ENCODE measurements at regions not wholly inside any gene's neighbourhood (a gene's known extent, or its start where the extent isn't known, plus 50 kb on each side); places are given as distances from the start of the nearest gene placed in this dataset.

GRCh38 chr1:232196042-232196441 lies 433.9 kb downstream of the SIPA1L2 start:
- H3K36me3 ChIP-seq (replicated peaks) = no peaks in the 10 kb centered on the region
- H3K27me3 ChIP-seq (replicated peaks) = no peaks in the 10 kb centered on the region
- no peak overlapping the region for H3K4me3 ChIP-seq (ENCODE audit: low read depth, low read length)
- H3K27ac ChIP-seq = no peak overlapping the region
- no peak for DNase-seq
- no peak for TF ChIP-seq CTCF (IDR thresholded peaks at IDR 0.05; ENCODE audit: low read depth, low read length, missing control alignments)
- in situ Hi-C loops (cut with HindIII; ENCODE audit: low pct_ligation_motif_present, low sequenced_read_pairs) = no loop called here

- no peak for TF ChIP-seq CTCF (IDR thresholded peaks at IDR 0.05; ENCODE audit: low read depth, low read length, missing control alignments)
- Histone ChIP-seq H3K36me3 (replicated peaks) (no peaks in the 10 kb centered on the region), H3K27ac (no peak overlapping the region), H3K4me3 (ENCODE audit: low read depth, low read length) (no peak overlapping the region), H3K27me3 (replicated peaks) (no peaks in the 10 kb centered on the region)
- DNase-seq = no peak
- in situ Hi-C loops (cut with HindIII; ENCODE audit: low pct_ligation_motif_present, low sequenced_read_pairs) = no loop called here
Measured at GRCh38 chr1:232194424-232194823, 435.5 kb downstream of the SIPA1L2 start.

GRCh38 chr1:232193451-232193783 lies 436.5 kb downstream of the SIPA1L2 start:
- TF ChIP-seq CTCF (IDR thresholded peaks at IDR 0.05; ENCODE audit: low read depth, low read length, missing control alignments) = no peak
- no peaks in the 10 kb centered on the region for H3K36me3 ChIP-seq (replicated peaks)
- no peak overlapping the region for H3K27ac ChIP-seq
- no peak for DNase-seq
- H3K4me3 ChIP-seq (ENCODE audit: low read depth, low read length) = no peak overlapping the region
- in situ Hi-C loops (cut with HindIII; ENCODE audit: low pct_ligation_motif_present, low sequenced_read_pairs) = no loop called here
- H3K27me3 ChIP-seq (replicated peaks) = no peaks in the 10 kb centered on the region

- no peak overlapping the region for H3K27ac ChIP-seq
- no peak overlapping the region for H3K4me3 ChIP-seq (ENCODE audit: low read depth, low read length)
- H3K27me3 ChIP-seq (replicated peaks) = no peaks in the 10 kb centered on the region
- in situ Hi-C loops (cut with HindIII; ENCODE audit: low pct_ligation_motif_present, low sequenced_read_pairs) = no loop called here
- DNase-seq = peak; percentile 32
- no peak for TF ChIP-seq CTCF (IDR thresholded peaks at IDR 0.05; ENCODE audit: low read depth, low read length, missing control alignments)
- no peaks in the 10 kb centered on the region for H3K36me3 ChIP-seq (replicated peaks)
Measured at GRCh38 chr1:232192781-232193450, 437.0 kb downstream of the SIPA1L2 start.

GRCh38 chr1:232191560-232191959 lies 438.4 kb downstream of the SIPA1L2 start:
- Histone ChIP-seq H3K36me3 (replicated peaks) (no peaks in the 10 kb centered on the region), H3K27ac (no peak overlapping the region), H3K27me3 (replicated peaks) (no peaks in the 10 kb centered on the region), H3K4me3 (ENCODE audit: low read depth, low read length) (no peak overlapping the region)
- TF ChIP-seq CTCF (IDR thresholded peaks at IDR 0.05; ENCODE audit: low read depth, low read length, missing control alignments) = no peak
- no peak for DNase-seq
- in situ Hi-C loops (cut with HindIII; ENCODE audit: low pct_ligation_motif_present, low sequenced_read_pairs) = no loop called here

- DNase-seq = no peak
- H3K27me3 ChIP-seq (replicated peaks) = no peaks in the 10 kb centered on the region
- no peak overlapping the region for H3K27ac ChIP-seq
- H3K4me3 ChIP-seq (ENCODE audit: low read depth, low read length) = no peak overlapping the region
- in situ Hi-C loops (cut with HindIII; ENCODE audit: low pct_ligation_motif_present, low sequenced_read_pairs) = no loop called here
- TF ChIP-seq CTCF (IDR thresholded peaks at IDR 0.05; ENCODE audit: low read depth, low read length, missing control alignments) = no peak
- no peaks in the 10 kb centered on the region for H3K36me3 ChIP-seq (replicated peaks)
Measured at GRCh38 chr1:232188318-232188717, 441.6 kb downstream of the SIPA1L2 start.
